B cell (primary cell): ENCODE measurements at regions not wholly inside any gene's neighbourhood (a gene's known extent, or its start where the extent isn't known, plus 50 kb on each side); places are given as distances from the start of the nearest gene placed in this dataset.

Experiments
- ATAC-seq: fragments of 200-7000 bp; cut with Tn5 transposase; one replicate; pipeline ENCODE4 v1.10.0; 2021; ENCODE audit warnings: low read depth, mild to moderate bottlenecking, moderate number of reproducible peaks, moderate library complexity
- CTCF ChIA-PET: fragments of 350-600 bp; sonication (Branson Sonifier 250); formaldehyde crosslinking; loops from one replicate; lab custom pipeline; 2021; ENCODE audit warnings: antibody characterized with exemption, inconsistent platforms; lab: Charles Lee
- POLR2A ChIA-PET: fragments of 350-600 bp; sonication (Branson Sonifier 250); formaldehyde crosslinking; loops from one replicate; lab custom pipeline; 2021; ENCODE audit warnings: antibody characterized with exemption; lab: Charles Lee
- DNase-seq: peaks from one replicate; pipeline ENCODE4 v3.0.0; 2013
- H2AFZ ChIP-seq: 2 replicates; pipeline ENCODE4 v1.6.1; 2012; ENCODE audit warnings: mild to moderate bottlenecking, low read depth, low read length; ENCODE audit not compliant: insufficient read depth, poor library complexity, severe bottlenecking
- H3K27ac ChIP-seq, 2 donors: 1 replicate in 1 of 2; 2 replicates in 1 of 2; pipeline ENCODE4 v1.5.1; 2012 to 2013; ENCODE audit warnings: low read length in 2 of 2, mild to moderate bottlenecking in 2 of 2, moderate library complexity in 1 of 2
- H3K27me3 ChIP-seq, 4 experiments: fragments of 200-600 bp in 1 of 4; sonication (generic) in 1 of 4; replicated peaks in 1 of 4; 1 replicate in 2 of 4; 2 replicates in 2 of 4; pipeline versions ENCODE4 v1.6.1 to v1.7.0; 2013 to 2016; ENCODE audit warnings: low read length in 3 of 4, mild to moderate bottlenecking in 2 of 4, mixed read lengths in 1 of 4, moderate library complexity in 1 of 4; ENCODE audit not compliant: insufficient read depth in 4 of 4, control insufficient read depth in 3 of 4; ENCODE audit errors: control extremely low read depth in 1 of 4
- H3K36me3 ChIP-seq, 2 experiments: replicated peaks in 1 of 2; 1 replicate in 1 of 2; 2 replicates in 1 of 2; pipeline versions ENCODE4 v1.6.1 to v1.7.1; 2013; ENCODE audit warnings: low read length in 1 of 2; ENCODE audit not compliant: insufficient read depth in 2 of 2, control insufficient read depth in 1 of 2; ENCODE audit errors: control extremely low read depth in 1 of 2, extremely low read depth in 1 of 2
- H3K4me1 ChIP-seq, 2 donors: fragments of 200-600 bp in 1 of 2; sonication (generic) in 1 of 2; 1 replicate in 1 of 2; 2 replicates in 1 of 2; pipeline versions ENCODE4 v1.5.1 to v1.6.1; 2013 to 2017; ENCODE audit warnings: low read length in 2 of 2; ENCODE audit not compliant: control insufficient read depth in 2 of 2, insufficient read depth in 2 of 2
- H3K4me2 ChIP-seq: replicated peaks from 2 replicates; pipeline ENCODE3; 2012; ENCODE audit warnings: mild to moderate bottlenecking, low read depth, low read length; ENCODE audit not compliant: poor library complexity, severe bottlenecking
- H3K4me3 ChIP-seq, 5 experiments: fragments of 200-600 bp in 1 of 5; sonication (generic) in 1 of 5; 1 replicate in 3 of 5; 2 replicates in 2 of 5; pipeline versions ENCODE4 v1.5.1 to v1.7.0; 2011 to 2016; ENCODE audit warnings: low read length in 4 of 5, mild to moderate bottlenecking in 4 of 5, low read depth in 2 of 5, control low read depth in 1 of 5, moderate library complexity in 1 of 5; ENCODE audit not compliant: insufficient read depth in 1 of 5; ENCODE audit errors: control extremely low read depth in 1 of 5, extremely low read depth in 1 of 5
- H3K79me2 ChIP-seq: fragments of 200-600 bp; sonication (generic); one replicate; pipeline ENCODE4 v1.6.0; 2016; ENCODE audit warnings: low read length; ENCODE audit not compliant: control insufficient read depth, insufficient read depth
- H3K9ac ChIP-seq: fragments of 200-600 bp; sonication (generic); 2 replicates; pipeline ENCODE4 v1.6.1; 2017; ENCODE audit warnings: mild to moderate bottlenecking, low read length, moderate library complexity
- H3K9me3 ChIP-seq, 3 donors: one replicate each; pipeline versions ENCODE4 v1.6.1 to v1.7.1; 2013; ENCODE audit warnings: low read length in 2 of 3; ENCODE audit not compliant: control insufficient read depth in 2 of 3, insufficient read depth in 1 of 3; ENCODE audit errors: control extremely low read depth in 1 of 3
- H4K20me1 ChIP-seq: 2 replicates; pipeline ENCODE4 v1.6.0; 2012; ENCODE audit warnings: mild to moderate bottlenecking, low read length; ENCODE audit not compliant: insufficient read depth, control insufficient read depth, poor library complexity, severe bottlenecking
- H3K27ac Mint-ChIP-seq: one replicate; pipeline ENCODE4 v1.8.0; 2021; ENCODE audit warnings: mixed read lengths
- H3K27me3 Mint-ChIP-seq: one replicate; pipeline ENCODE4 v1.8.0; 2021; ENCODE audit warnings: mixed read lengths
- H3K4me1 Mint-ChIP-seq: one replicate; pipeline ENCODE4 v1.8.0; 2021; ENCODE audit warnings: mixed read lengths
- H3K4me3 Mint-ChIP-seq: one replicate; pipeline ENCODE4 v1.8.0; 2021; ENCODE audit warnings: mixed read lengths
- H3K9me3 Mint-ChIP-seq: one replicate; pipeline ENCODE4 v1.8.0; 2022; ENCODE audit warnings: mixed read lengths; ENCODE audit not compliant: insufficient read depth
- EZH2 ChIP-seq: IDR thresholded peaks from 2 replicates; pipeline ENCODE4 v1.6.1; 2012; ENCODE audit warnings: borderline replicate concordance, low read depth, mild to moderate bottlenecking, moderate library complexity, low read length; ENCODE audit not compliant: insufficient read depth, poor library complexity, severe bottlenecking
- WGBS: methylation state at CpG from one replicate; pipeline ENCODE4 v1.1.5; 2013; ENCODE audit warnings: missing lambda C conversion rate; ENCODE audit not compliant: insufficient coverage; 5-methylcytosine and 5-hydroxymethylcytosine counted together
- intact Hi-C: fragments of 100-400 bp; cut with micrococcal nuclease; formaldehyde crosslinking; loops from one replicate; pipeline ENCODE4 v1.10.0; 2022
- TF ChIP-seq, protein P1 (sequence below): fragments of 200-600 bp; IDR thresholded peaks from one replicate; pipeline ENCODE4 v1.8.0; 2022; ENCODE audit warnings: antibody characterized with exemption, mild to moderate bottlenecking

DNA sequence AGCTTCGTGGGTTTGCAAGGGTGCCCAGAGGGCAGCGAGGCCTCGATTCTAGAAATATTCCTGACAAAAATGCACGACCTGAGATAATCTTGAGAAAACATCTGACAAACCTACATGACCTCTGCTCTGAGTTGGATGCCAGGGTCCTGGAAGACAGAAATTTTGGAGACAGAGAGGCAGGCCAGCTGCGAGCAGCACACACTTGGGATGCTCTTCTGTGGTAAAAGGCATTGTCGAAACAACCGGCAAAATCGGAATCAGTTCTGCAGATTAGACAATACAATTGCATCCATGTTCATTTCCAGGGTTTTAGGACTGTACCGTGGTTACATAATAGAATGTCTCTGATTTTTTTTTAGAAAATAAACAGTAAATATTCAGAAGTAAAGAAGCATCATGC lies 74.2 kb downstream of the GADD45G start:
- H4K20me1 ChIP-seq, result no peaks in the 10 kb centered on the region
- Mint-ChIP-seq H3K4me1 (peaks cover 4% of the 10 kb centered on the region), H3K9me3 (no peaks in the 10 kb centered on the region), H3K27ac (no peak overlapping the region), H3K27me3 (peaks cover 6% of the 10 kb centered on the region), H3K4me3 (no peak overlapping the region)
- no peak overlapping the region for H3K9ac ChIP-seq
- no peak for ATAC-seq
- no peak overlapping the region for H2AFZ ChIP-seq
- intact Hi-C loops, result no loop called here
- ChIA-PET CTCF (no interaction called here), POLR2A (no interaction called here)
- no peak overlapping the region for H3K4me2 ChIP-seq
- no peak for DNase-seq
- no peaks in the 10 kb centered on the region for H3K27me3 ChIP-seq
- no peaks in the 10 kb centered on the region for H3K36me3 ChIP-seq
- H3K9me3 ChIP-seq, result peaks cover 0 to 12% (median 0%) of the 10 kb centered on the region in 3 donors
- no peaks in the 10 kb centered on the region for H3K79me2 ChIP-seq
- H3K27ac ChIP-seq, result no peak overlapping the region
- 86% methylated on average over 5 of the region's 9 CpGs for WGBS
- peaks cover 0 to 6% of the 10 kb centered on the region in 2 donors for H3K4me1 ChIP-seq
- H3K4me3 ChIP-seq, result no peak overlapping the region
- TF ChIP-seq, protein P1, sequence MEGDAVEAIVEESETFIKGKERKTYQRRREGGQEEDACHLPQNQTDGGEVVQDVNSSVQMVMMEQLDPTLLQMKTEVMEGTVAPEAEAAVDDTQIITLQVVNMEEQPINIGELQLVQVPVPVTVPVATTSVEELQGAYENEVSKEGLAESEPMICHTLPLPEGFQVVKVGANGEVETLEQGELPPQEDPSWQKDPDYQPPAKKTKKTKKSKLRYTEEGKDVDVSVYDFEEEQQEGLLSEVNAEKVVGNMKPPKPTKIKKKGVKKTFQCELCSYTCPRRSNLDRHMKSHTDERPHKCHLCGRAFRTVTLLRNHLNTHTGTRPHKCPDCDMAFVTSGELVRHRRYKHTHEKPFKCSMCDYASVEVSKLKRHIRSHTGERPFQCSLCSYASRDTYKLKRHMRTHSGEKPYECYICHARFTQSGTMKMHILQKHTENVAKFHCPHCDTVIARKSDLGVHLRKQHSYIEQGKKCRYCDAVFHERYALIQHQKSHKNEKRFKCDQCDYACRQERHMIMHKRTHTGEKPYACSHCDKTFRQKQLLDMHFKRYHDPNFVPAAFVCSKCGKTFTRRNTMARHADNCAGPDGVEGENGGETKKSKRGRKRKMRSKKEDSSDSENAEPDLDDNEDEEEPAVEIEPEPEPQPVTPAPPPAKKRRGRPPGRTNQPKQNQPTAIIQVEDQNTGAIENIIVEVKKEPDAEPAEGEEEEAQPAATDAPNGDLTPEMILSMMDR, result no peak
- TF ChIP-seq EZH2, result no peak

DNA sequence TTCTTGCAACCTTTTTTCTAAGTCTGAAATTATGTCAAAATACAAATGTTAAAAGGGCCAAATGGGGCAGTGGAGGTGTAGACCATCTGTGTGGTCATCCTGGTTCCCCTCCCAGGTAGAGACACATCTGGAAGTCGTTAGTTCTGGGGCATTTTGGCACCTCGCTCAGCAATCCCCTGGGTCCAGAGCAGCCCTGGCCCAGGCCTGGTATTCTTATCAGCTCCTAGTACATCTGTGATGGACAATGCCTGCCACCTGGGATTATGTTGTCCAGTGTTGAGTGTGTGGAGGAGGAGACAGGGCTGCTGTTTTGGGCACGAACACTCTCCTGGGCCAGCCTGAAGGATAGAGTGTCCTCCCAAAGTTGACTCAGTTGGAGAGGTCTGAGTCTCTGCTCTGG lies 74.8 kb downstream of the GADD45G start:
- no peak for DNase-seq
- H3K4me3 ChIP-seq, result no peak overlapping the region
- no peak overlapping the region for H3K9ac ChIP-seq
- TF ChIP-seq, protein P1, result no peak
- no peak for TF ChIP-seq EZH2
- intact Hi-C loops, result no loop called here
- no peaks in the 10 kb centered on the region for H3K79me2 ChIP-seq
- Mint-ChIP-seq H3K4me3 (no peak overlapping the region), H3K27me3 (peaks cover 6% of the 10 kb centered on the region), H3K9me3 (no peaks in the 10 kb centered on the region), H3K27ac (no peak overlapping the region), H3K4me1 (peaks cover 4% of the 10 kb centered on the region)
- peaks cover 0 to 3% (median 0%) of the 10 kb centered on the region in 4 experiments for H3K27me3 ChIP-seq
- POLR2A ChIA-PET, result no interaction called here
- 100% methylated on average over 2 of the region's 3 CpGs for WGBS
- H3K27ac ChIP-seq, result no peak overlapping the region
- CTCF ChIA-PET, result no interaction called here
- peaks cover 0 to 6% of the 10 kb centered on the region in 2 donors for H3K4me1 ChIP-seq
- no peaks in the 10 kb centered on the region for H4K20me1 ChIP-seq
- no peak overlapping the region for H3K4me2 ChIP-seq
- H3K36me3 ChIP-seq, result no peaks in the 10 kb centered on the region
- H3K9me3 ChIP-seq, result peaks cover 0 to 11% (median 0%) of the 10 kb centered on the region in 3 donors
- no peak overlapping the region for H2AFZ ChIP-seq
- ATAC-seq, result no peak
